Uterus (tissue), 3 donors: ENCODE measurements at regions not wholly inside any gene's neighbourhood (a gene's known extent, or its start where the extent isn't known, plus 50 kb on each side); places are given as distances from the start of the nearest gene placed in this dataset.

Source experiments
- DNase-seq, 2 donors: peaks; one replicate each; pipeline ENCODE4 v3.0.0-alpha.2; 2019 to 2020
- H3K27ac ChIP-seq, 2 donors: fragments of 200-600 bp; sonication (generic); 1 replicate in 1 of 2; 2 replicates in 1 of 2; pipeline ENCODE4 v1.5.1; 2016 to 2018
- H3K27me3 ChIP-seq, 2 donors: fragments of 200-600 bp; sonication (generic); one replicate each; pipeline ENCODE4 v1.5.1; 2018 to 2019; ENCODE audit warnings: control low read depth in 1 of 2
- H3K36me3 ChIP-seq, 2 donors: fragments of 200-600 bp; sonication (generic); one replicate each; pipeline ENCODE4 v1.5.1; 2019; ENCODE audit warnings: control low read depth in 1 of 2
- H3K4me1 ChIP-seq, 2 donors: fragments of 200-600 bp; sonication (generic); one replicate each; pipeline ENCODE4 v1.5.1; 2018 to 2019; ENCODE audit warnings: control low read depth in 1 of 2
- H3K4me3 ChIP-seq, 2 donors: fragments of 200-600 bp; sonication (generic); 1 replicate in 1 of 2; 2 replicates in 1 of 2; pipeline ENCODE4 v1.5.1; 2018 to 2019; ENCODE audit warnings: mild to moderate bottlenecking in 1 of 2
- H3K9me3 ChIP-seq, 2 donors: fragments of 200-600 bp; sonication (generic); one replicate each; pipeline ENCODE4 v1.5.1; 2019; ENCODE audit warnings: control low read depth in 1 of 2
- CTCF ChIP-seq, 4 experiments: fragments of 200-600 bp in 2 of 4; fragments of 450-650 bp in 2 of 4; sonication (generic) in 2 of 4; IDR thresholded peaks; one replicate each; pipeline ENCODE4 v1.5.1; 2016 to 2019; ENCODE audit warnings: antibody characterized with exemption in 4 of 4, mild to moderate bottlenecking in 2 of 4, moderate library complexity in 1 of 4
- POLR2A ChIP-seq, 2 donors: fragments of 450-650 bp; IDR thresholded peaks; one replicate each; pipeline ENCODE4 v1.6.1; 2016; ENCODE audit warnings: antibody characterized with exemption in 2 of 2, mild to moderate bottlenecking in 1 of 2, moderate library complexity in 1 of 2
- intact Hi-C: fragments of 100-400 bp; cut with DNase I; formaldehyde crosslinking; loops from one replicate; pipeline ENCODE4 v1.15.1; 2023; ENCODE audit warnings: low total_unique reads
- donor health status: DM: yes; HTN: yes; CAD: no.

GRCh38 chr5:58127255-58128220 is 332.3 kb downstream of the PLK2 start:
- H3K27me3 ChIP-seq = no peaks in the 10 kb centered on the region
- no peak for DNase-seq
- H3K9me3 ChIP-seq = no peaks in the 10 kb centered on the region
- H3K36me3 ChIP-seq = no peaks in the 10 kb centered on the region
- TF ChIP-seq CTCF (IDR thresholded peaks at IDR 0.05) (no peak), POLR2A (IDR thresholded peaks at IDR 0.05) (no peak)
- no peaks in the 10 kb centered on the region for H3K4me1 ChIP-seq
- intact Hi-C loops = no loop called here
- no peak overlapping the region for H3K4me3 ChIP-seq
- peak overlapping the region in 1 of 2 donors; percentile 52 for H3K27ac ChIP-seq

GRCh38 chr5:58123501-58123900 is 336.4 kb downstream of the PLK2 start:
- no peak for TF ChIP-seq CTCF (IDR thresholded peaks at IDR 0.05)
- no peak for TF ChIP-seq POLR2A (IDR thresholded peaks at IDR 0.05)
- H3K27me3 ChIP-seq = no peaks in the 10 kb centered on the region
- H3K9me3 ChIP-seq = no peaks in the 10 kb centered on the region
- no peaks in the 10 kb centered on the region for H3K4me1 ChIP-seq
- no peaks in the 10 kb centered on the region for H3K36me3 ChIP-seq
- H3K27ac ChIP-seq = no peak overlapping the region
- no peak overlapping the region for H3K4me3 ChIP-seq
- intact Hi-C loops = no loop called here
- no peak for DNase-seq

GRCh38 chr5:58122848-58123392 is 337.0 kb downstream of the PLK2 start:
- H3K36me3 ChIP-seq = no peaks in the 10 kb centered on the region
- TF ChIP-seq CTCF (IDR thresholded peaks at IDR 0.05) (no peak), POLR2A (IDR thresholded peaks at IDR 0.05) (no peak)
- no peak overlapping the region for H3K4me3 ChIP-seq
- no peaks in the 10 kb centered on the region for H3K27me3 ChIP-seq
- no peak overlapping the region for H3K27ac ChIP-seq
- DNase-seq = no peak
- intact Hi-C loops = no loop called here
- no peaks in the 10 kb centered on the region for H3K4me1 ChIP-seq
- no peaks in the 10 kb centered on the region for H3K9me3 ChIP-seq

- TF ChIP-seq CTCF (IDR thresholded peaks at IDR 0.05) = no peak
- no peak for TF ChIP-seq POLR2A (IDR thresholded peaks at IDR 0.05)
- no peaks in the 10 kb centered on the region for H3K27me3 ChIP-seq
- H3K36me3 ChIP-seq = no peaks in the 10 kb centered on the region
- intact Hi-C loops = no loop called here
- H3K4me1 ChIP-seq = no peaks in the 10 kb centered on the region
- H3K9me3 ChIP-seq = no peaks in the 10 kb centered on the region
- DNase-seq = no peak
- H3K27ac ChIP-seq = no peak overlapping the region
- H3K4me3 ChIP-seq = no peak overlapping the region
Measured at GRCh38 chr5:58122157-58122556, 337.7 kb downstream of the PLK2 start.

GRCh38 chr5:58121391-58121790 is 338.5 kb downstream of the PLK2 start:
- no peak overlapping the region for H3K27ac ChIP-seq
- H3K27me3 ChIP-seq = no peaks in the 10 kb centered on the region
- no peak overlapping the region for H3K4me3 ChIP-seq
- no peaks in the 10 kb centered on the region for H3K4me1 ChIP-seq
- DNase-seq = no peak
- no peaks in the 10 kb centered on the region for H3K9me3 ChIP-seq
- TF ChIP-seq POLR2A (IDR thresholded peaks at IDR 0.05) (no peak), CTCF (IDR thresholded peaks at IDR 0.05) (no peak)
- intact Hi-C loops = no loop called here
- H3K36me3 ChIP-seq = no peaks in the 10 kb centered on the region
